ENCODE measurements at regions not wholly inside any gene's neighbourhood (a gene's known extent, or its start where the extent isn't known, plus 50 kb on each side); places are given as distances from the start of the nearest gene placed in this dataset.

DNA sequence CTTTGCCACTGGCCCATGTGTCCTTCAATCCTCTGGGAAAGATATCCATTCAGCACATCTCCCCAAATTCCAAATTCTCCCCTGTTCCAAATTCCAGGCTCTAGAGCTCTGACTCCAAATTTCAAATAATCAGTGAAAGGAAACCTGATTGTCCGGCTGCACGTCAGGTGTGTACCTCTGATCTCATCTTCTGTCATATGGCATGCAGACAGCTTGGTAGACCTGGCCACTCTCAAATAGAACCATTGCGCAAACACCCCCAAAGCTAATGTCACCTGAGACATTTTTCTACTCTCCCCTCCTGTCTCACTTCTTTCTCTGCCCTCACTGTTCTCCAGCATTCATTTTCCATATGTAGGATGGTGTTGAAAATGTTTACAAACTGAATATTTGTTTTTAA is 337.0 kb upstream of the DYNLRB2 start:
- TF ChIP-seq, protein P1, sequence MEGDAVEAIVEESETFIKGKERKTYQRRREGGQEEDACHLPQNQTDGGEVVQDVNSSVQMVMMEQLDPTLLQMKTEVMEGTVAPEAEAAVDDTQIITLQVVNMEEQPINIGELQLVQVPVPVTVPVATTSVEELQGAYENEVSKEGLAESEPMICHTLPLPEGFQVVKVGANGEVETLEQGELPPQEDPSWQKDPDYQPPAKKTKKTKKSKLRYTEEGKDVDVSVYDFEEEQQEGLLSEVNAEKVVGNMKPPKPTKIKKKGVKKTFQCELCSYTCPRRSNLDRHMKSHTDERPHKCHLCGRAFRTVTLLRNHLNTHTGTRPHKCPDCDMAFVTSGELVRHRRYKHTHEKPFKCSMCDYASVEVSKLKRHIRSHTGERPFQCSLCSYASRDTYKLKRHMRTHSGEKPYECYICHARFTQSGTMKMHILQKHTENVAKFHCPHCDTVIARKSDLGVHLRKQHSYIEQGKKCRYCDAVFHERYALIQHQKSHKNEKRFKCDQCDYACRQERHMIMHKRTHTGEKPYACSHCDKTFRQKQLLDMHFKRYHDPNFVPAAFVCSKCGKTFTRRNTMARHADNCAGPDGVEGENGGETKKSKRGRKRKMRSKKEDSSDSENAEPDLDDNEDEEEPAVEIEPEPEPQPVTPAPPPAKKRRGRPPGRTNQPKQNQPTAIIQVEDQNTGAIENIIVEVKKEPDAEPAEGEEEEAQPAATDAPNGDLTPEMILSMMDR (conservative IDR thresholded peaks at IDR 0.05 in 1 of 2, IDR thresholded peaks at IDR 0.05 in 1 of 2; ENCODE audit: extremely low read depth in 1 of 2, insufficient read depth in 1 of 2, low read depth in 1 of 2, low read length in 2 of 2), result no peak
- TF ChIP-seq EZH2 (IDR thresholded peaks at IDR 0.05; ENCODE audit: borderline replicate concordance, low read length), result no peak
